HEK293 (cell line): ENCODE measurements at regions not wholly inside any gene's neighbourhood (a gene's known extent, or its start where the extent isn't known, plus 50 kb on each side); places are given as distances from the start of the nearest gene placed in this dataset.

ENCODE experiments used
- EGR2 ChIP-seq: fragments of 450-650 bp; formaldehyde crosslinking; IDR thresholded peaks from 2 replicates; pipeline ENCODE4 v1.5.1; 2016; ENCODE audit warnings: low read depth, missing biosample characterization, missing genetic modification characterization
- HIC1 ChIP-seq: fragments of 450-650 bp; formaldehyde crosslinking; IDR thresholded peaks from 2 replicates; pipeline ENCODE4 v1.5.1; 2016; ENCODE audit warnings: missing biosample characterization, missing genetic modification characterization
- HOXC10 ChIP-seq: sonication (generic); formaldehyde crosslinking; IDR thresholded peaks from 2 replicates; pipeline ENCODE4 v1.8.1; 2023; ENCODE audit warnings: mild to moderate bottlenecking, missing genetic modification reagents
- KLF1 ChIP-seq: fragments of 450-650 bp; formaldehyde crosslinking; IDR thresholded peaks from 2 replicates; pipeline ENCODE4 v1.5.1; 2016; ENCODE audit warnings: missing biosample characterization, missing genetic modification characterization
- MYNN ChIP-seq: fragments of 450-650 bp; formaldehyde crosslinking; IDR thresholded peaks from 2 replicates; pipeline ENCODE4 v1.5.1; 2016; ENCODE audit warnings: missing biosample characterization, missing genetic modification characterization, borderline replicate concordance
- SP3 ChIP-seq: fragments of 450-650 bp; formaldehyde crosslinking; IDR thresholded peaks from 2 replicates; pipeline ENCODE4 v1.5.1; 2016; ENCODE audit warnings: missing biosample characterization, missing genetic modification characterization
- ZBTB20 ChIP-seq: fragments of 450-650 bp; formaldehyde crosslinking; IDR thresholded peaks from 2 replicates; pipeline ENCODE4 v1.5.1; 2016; ENCODE audit warnings: missing biosample characterization, missing genetic modification characterization
- ZBTB8A ChIP-seq: fragments of 450-650 bp; formaldehyde crosslinking; IDR thresholded peaks from 2 replicates; pipeline ENCODE4 v1.5.1; 2016; ENCODE audit warnings: missing biosample characterization, missing genetic modification characterization
- ZEB2 ChIP-seq: fragments of 450-650 bp; formaldehyde crosslinking; IDR thresholded peaks from 2 replicates; pipeline ENCODE4 v1.5.1; 2016; ENCODE audit warnings: missing biosample characterization, missing genetic modification characterization
- ZFHX2 ChIP-seq: fragments of 450-650 bp; formaldehyde crosslinking; conservative IDR thresholded peaks from 2 replicates; pipeline ENCODE4 v1.5.1; 2016; ENCODE audit warnings: missing biosample characterization, missing genetic modification characterization
- ZNF121 ChIP-seq: fragments of 450-650 bp; formaldehyde crosslinking; IDR thresholded peaks from 2 replicates; pipeline ENCODE4 v1.5.1; 2016; ENCODE audit warnings: missing biosample characterization, missing genetic modification characterization
- ZNF174 ChIP-seq: fragments of 450-650 bp; formaldehyde crosslinking; IDR thresholded peaks from 2 replicates; pipeline ENCODE4 v1.5.0; 2017; ENCODE audit warnings: missing biosample characterization, mild to moderate bottlenecking, missing genetic modification characterization
- ZNF2 ChIP-seq: fragments of 450-650 bp; formaldehyde crosslinking; IDR thresholded peaks from 2 replicates; pipeline ENCODE4 v1.5.1; 2016; ENCODE audit warnings: missing biosample characterization, missing genetic modification characterization
- ZNF202 ChIP-seq: fragments of 450-650 bp; formaldehyde crosslinking; IDR thresholded peaks from 2 replicates; pipeline ENCODE4 v1.5.1; 2016; ENCODE audit warnings: missing biosample characterization, missing genetic modification characterization, borderline replicate concordance
- ZNF24 ChIP-seq: fragments of 450-650 bp; formaldehyde crosslinking; IDR thresholded peaks from 2 replicates; pipeline ENCODE4 v1.5.1; 2016; ENCODE audit warnings: missing biosample characterization, missing genetic modification characterization
- ZNF335 ChIP-seq: fragments of 450-650 bp; formaldehyde crosslinking; conservative IDR thresholded peaks from 2 replicates; pipeline ENCODE4 v1.5.1; 2016; ENCODE audit warnings: missing biosample characterization, missing genetic modification characterization
- ZNF362 ChIP-seq: fragments of 450-650 bp; formaldehyde crosslinking; IDR thresholded peaks from 2 replicates; pipeline ENCODE4 v1.5.1; 2016; ENCODE audit warnings: missing biosample characterization, missing genetic modification characterization
- ZNF391 ChIP-seq: fragments of 450-650 bp; formaldehyde crosslinking; IDR thresholded peaks from 2 replicates; pipeline ENCODE4 v1.5.1; 2016; ENCODE audit warnings: low read depth, missing biosample characterization, missing genetic modification characterization, borderline replicate concordance
- ZNF561 ChIP-seq: fragments of 450-650 bp; IDR thresholded peaks from 2 replicates; pipeline ENCODE4 v1.5.1; 2018; ENCODE audit warnings: missing biosample characterization, missing genetic modification characterization, borderline replicate concordance
- ZNF571 ChIP-seq: fragments of 450-650 bp; formaldehyde crosslinking; IDR thresholded peaks from 2 replicates; pipeline ENCODE4 v1.5.0; 2017; ENCODE audit warnings: missing biosample characterization, missing genetic modification characterization
- ZNF621 ChIP-seq: fragments of 450-650 bp; formaldehyde crosslinking; IDR thresholded peaks from 2 replicates; pipeline ENCODE4 v1.5.1; 2017; ENCODE audit warnings: missing biosample characterization, missing genetic modification characterization
- ZNF626 ChIP-seq: fragments of 450-650 bp; sonication (Bioruptor Pico); formaldehyde crosslinking; IDR thresholded peaks from 2 replicates; pipeline ENCODE4 v1.5.1; 2018; ENCODE audit warnings: missing biosample characterization, missing genetic modification characterization, inconsistent platforms
- ZNF654 ChIP-seq: fragments of 450-650 bp; formaldehyde crosslinking; IDR thresholded peaks from 2 replicates; pipeline ENCODE4 v1.5.1; 2016; ENCODE audit warnings: low read depth, missing biosample characterization, missing genetic modification characterization
- ZNF660 ChIP-seq: fragments of 450-650 bp; IDR thresholded peaks from 2 replicates; pipeline ENCODE4 v1.5.1; 2018; ENCODE audit warnings: missing biosample characterization, mild to moderate bottlenecking, missing genetic modification characterization
- ZNF701 ChIP-seq: fragments of 450-650 bp; formaldehyde crosslinking; IDR thresholded peaks from 2 replicates; pipeline ENCODE4 v1.5.1; 2016; ENCODE audit warnings: missing biosample characterization, missing genetic modification characterization
- ZNF777 ChIP-seq: fragments of 450-650 bp; formaldehyde crosslinking; IDR thresholded peaks from 2 replicates; pipeline ENCODE4 v1.5.1; 2017; ENCODE audit warnings: missing biosample characterization, missing genetic modification characterization, borderline replicate concordance
- ZXDB ChIP-seq: fragments of 450-650 bp; formaldehyde crosslinking; IDR thresholded peaks from 2 replicates; pipeline ENCODE4 v1.5.1; 2016; ENCODE audit warnings: missing biosample characterization, missing genetic modification characterization
- TF ChIP-seq, protein P1 (sequence below): fragments of 450-650 bp; formaldehyde crosslinking; conservative IDR thresholded peaks from 2 replicates; pipeline ENCODE4 v1.5.1; 2016; ENCODE audit warnings: low read depth, missing biosample characterization, missing genetic modification characterization
- TF ChIP-seq, protein P2 (sequence below): fragments of 450-650 bp; formaldehyde crosslinking; IDR thresholded peaks from 2 replicates; pipeline ENCODE4 v1.5.1; 2017; ENCODE audit warnings: missing biosample characterization, missing genetic modification characterization

DNA sequence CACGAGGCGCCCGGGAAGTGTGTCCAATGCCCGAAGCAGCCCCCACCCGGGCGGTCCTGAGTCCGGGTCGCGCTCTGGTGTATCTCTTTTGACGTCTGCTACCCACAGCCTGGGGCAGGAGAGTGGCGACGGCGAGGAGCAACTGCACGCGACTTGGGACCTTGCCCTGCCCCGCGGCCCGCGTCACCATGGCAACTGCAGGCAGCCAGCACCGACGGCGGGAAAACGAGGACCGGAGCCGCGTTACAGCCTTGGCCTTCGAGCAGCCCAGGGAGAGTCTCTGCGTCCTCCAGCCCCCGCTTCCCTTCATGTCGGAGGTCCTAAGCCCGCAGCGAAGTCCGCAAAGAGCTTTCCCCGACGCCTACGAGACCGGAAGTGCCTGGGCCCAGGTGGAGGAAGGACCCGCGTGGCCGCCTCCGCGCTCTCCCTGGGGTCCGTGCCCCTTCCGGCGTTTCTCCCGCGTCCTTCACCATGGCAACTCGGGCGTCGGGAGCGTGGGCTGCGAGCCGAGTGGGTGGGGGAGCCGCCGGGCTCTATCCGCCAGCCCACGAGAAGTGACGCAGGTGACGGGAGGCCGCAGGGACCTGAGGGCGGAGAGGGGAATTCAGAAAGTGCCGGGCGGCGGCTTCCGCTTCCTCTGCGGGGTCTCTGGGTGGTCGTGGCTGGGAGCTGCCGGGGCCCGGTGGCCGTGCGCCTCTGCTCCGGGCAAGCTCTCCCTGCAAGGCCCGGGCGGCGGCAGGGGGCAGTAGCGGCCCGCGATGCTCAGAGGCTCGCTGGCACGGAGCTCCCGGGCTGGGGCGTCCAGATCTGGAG, 88.6 kb upstream of the TGM3 start (continued):
- TF ChIP-seq, protein P1, sequence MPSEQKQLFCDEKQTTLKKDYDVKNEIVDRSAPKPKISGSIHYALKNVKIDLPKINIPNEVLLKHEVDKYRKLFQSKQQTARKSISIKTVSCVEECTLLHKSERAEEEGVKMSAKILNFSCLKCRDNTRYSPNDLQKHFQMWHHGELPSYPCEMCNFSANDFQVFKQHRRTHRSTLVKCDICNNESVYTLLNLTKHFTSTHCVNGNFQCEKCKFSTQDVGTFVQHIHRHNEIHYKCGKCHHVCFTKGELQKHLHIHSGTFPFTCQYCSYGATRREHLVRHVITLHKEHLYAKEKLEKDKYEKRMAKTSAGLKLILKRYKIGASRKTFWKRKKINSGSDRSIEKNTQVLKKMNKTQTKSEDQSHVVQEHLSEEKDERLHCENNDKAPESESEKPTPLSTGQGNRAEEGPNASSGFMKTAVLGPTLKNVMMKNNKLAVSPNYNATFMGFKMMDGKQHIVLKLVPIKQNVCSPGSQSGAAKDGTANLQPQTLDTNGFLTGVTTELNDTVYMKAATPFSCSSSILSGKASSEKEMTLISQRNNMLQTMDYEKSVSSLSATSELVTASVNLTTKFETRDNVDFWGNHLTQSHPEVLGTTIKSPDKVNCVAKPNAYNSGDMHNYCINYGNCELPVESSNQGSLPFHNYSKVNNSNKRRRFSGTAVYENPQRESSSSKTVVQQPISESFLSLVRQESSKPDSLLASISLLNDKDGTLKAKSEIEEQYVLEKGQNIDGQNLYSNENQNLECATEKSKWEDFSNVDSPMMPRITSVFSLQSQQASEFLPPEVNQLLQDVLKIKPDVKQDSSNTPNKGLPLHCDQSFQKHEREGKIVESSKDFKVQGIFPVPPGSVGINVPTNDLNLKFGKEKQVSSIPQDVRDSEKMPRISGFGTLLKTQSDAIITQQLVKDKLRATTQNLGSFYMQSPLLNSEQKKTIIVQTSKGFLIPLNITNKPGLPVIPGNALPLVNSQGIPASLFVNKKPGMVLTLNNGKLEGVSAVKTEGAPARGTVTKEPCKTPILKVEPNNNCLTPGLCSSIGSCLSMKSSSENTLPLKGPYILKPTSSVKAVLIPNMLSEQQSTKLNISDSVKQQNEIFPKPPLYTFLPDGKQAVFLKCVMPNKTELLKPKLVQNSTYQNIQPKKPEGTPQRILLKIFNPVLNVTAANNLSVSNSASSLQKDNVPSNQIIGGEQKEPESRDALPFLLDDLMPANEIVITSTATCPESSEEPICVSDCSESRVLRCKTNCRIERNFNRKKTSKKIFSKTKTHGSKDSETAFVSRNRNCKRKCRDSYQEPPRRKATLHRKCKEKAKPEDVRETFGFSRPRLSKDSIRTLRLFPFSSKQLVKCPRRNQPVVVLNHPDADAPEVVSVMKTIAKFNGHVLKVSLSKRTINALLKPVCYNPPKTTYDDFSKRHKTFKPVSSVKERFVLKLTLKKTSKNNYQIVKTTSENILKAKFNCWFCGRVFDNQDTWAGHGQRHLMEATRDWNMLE (tag by site-specific recombination): peak; percentile 77
- peak; percentile 15; the same call in 1 of the 2 replicates for TF ChIP-seq ZNF561
- TF ChIP-seq ZNF660: 0 out of 2 replicates have a peak, but pooled peaks have one; percentile 20
- peak; percentile 63 for TF ChIP-seq ZNF654
- TF ChIP-seq EGR2 (tag by site-specific recombination): peak; percentile 98
- TF ChIP-seq SP3 (tag by site-specific recombination): peak; percentile 41; the same call in 1 of the 2 replicates
- no peak for TF ChIP-seq ZNF621 (tag by site-specific recombination)
- peak; percentile 79 for TF ChIP-seq ZBTB8A
- TF ChIP-seq ZNF362 (tag by site-specific recombination): no peak
- TF ChIP-seq HOXC10: no peak
- peak; percentile 76 for TF ChIP-seq ZBTB20 (tag by site-specific recombination)
- TF ChIP-seq ZEB2: peak; percentile 65; the same call in 1 of the 2 replicates
- TF ChIP-seq ZXDB (tag by site-specific recombination): peak; percentile 79; the same call in 1 of the 2 replicates
- TF ChIP-seq ZNF24 (tag by site-specific recombination): no peak
- peak; percentile 99 for TF ChIP-seq ZFHX2
- TF ChIP-seq ZNF701 (tag by site-specific recombination): no peak
- peak; percentile 97 for TF ChIP-seq ZNF777 (tag by site-specific recombination)
- TF ChIP-seq, protein P2, sequence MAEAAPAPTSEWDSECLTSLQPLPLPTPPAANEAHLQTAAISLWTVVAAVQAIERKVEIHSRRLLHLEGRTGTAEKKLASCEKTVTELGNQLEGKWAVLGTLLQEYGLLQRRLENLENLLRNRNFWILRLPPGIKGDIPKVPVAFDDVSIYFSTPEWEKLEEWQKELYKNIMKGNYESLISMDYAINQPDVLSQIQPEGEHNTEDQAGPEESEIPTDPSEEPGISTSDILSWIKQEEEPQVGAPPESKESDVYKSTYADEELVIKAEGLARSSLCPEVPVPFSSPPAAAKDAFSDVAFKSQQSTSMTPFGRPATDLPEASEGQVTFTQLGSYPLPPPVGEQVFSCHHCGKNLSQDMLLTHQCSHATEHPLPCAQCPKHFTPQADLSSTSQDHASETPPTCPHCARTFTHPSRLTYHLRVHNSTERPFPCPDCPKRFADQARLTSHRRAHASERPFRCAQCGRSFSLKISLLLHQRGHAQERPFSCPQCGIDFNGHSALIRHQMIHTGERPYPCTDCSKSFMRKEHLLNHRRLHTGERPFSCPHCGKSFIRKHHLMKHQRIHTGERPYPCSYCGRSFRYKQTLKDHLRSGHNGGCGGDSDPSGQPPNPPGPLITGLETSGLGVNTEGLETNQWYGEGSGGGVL (tag by site-specific recombination): peak; percentile 55; the same call in 1 of the 2 replicates
- TF ChIP-seq HIC1: 0 out of 2 replicates have a peak, but pooled peaks have one; percentile 20
- TF ChIP-seq MYNN (tag by site-specific recombination): peak; percentile 56; the same call in 1 of the 2 replicates
- TF ChIP-seq ZNF626 (tag by site-specific recombination): no peak
- 0 out of 2 replicates have a peak, but pooled peaks have one; percentile 66 for TF ChIP-seq ZNF2 (tag by site-specific recombination)
- TF ChIP-seq ZNF391 (tag by site-specific recombination): peak; percentile 24; the same call in 1 of the 2 replicates
- 0 out of 2 replicates have a peak, but pooled peaks have one; percentile 37 for TF ChIP-seq ZNF202
- no peak for TF ChIP-seq ZNF174 (tag by site-specific recombination)
- no peak for TF ChIP-seq ZNF571 (tag by site-specific recombination)
- 0 out of 2 replicates have a peak, but pooled peaks have one; percentile 8 for TF ChIP-seq KLF1 (tag by site-specific recombination)
- peak; percentile 98 for TF ChIP-seq ZNF335 (tag by site-specific recombination)
- TF ChIP-seq ZNF121: no peak
